G401.6 (cell line): ENCODE measurements at regions not wholly inside any gene's neighbourhood (a gene's known extent, or its start where the extent isn't known, plus 50 kb on each side); places are given as distances from the start of the nearest gene placed in this dataset.
"Not testable (repeated sequence)": the region's sequence is repeated elsewhere in the genome, so short reads cannot be mapped to it uniquely, and the experiment has no call there.

ENCODE experiments used
- FAIRE-seq: peaks from 2 replicates; lab custom pipeline; 2012; peaks lifted over from hg19 to GRCh38; lab: Jason Lieb, UNC

GRCh38 chr11:11220786-11221185 is 132.3 kb downstream of the CSNK2A3 start:
- FAIRE-seq: no peak

GRCh38 chr11:11218629-11218986 is 134.4 kb downstream of the CSNK2A3 start:
- FAIRE-seq: no peak

- no peak for FAIRE-seq
Measured at GRCh38 chr11:11217929-11218628, 135.0 kb downstream of the CSNK2A3 start.

DNA sequence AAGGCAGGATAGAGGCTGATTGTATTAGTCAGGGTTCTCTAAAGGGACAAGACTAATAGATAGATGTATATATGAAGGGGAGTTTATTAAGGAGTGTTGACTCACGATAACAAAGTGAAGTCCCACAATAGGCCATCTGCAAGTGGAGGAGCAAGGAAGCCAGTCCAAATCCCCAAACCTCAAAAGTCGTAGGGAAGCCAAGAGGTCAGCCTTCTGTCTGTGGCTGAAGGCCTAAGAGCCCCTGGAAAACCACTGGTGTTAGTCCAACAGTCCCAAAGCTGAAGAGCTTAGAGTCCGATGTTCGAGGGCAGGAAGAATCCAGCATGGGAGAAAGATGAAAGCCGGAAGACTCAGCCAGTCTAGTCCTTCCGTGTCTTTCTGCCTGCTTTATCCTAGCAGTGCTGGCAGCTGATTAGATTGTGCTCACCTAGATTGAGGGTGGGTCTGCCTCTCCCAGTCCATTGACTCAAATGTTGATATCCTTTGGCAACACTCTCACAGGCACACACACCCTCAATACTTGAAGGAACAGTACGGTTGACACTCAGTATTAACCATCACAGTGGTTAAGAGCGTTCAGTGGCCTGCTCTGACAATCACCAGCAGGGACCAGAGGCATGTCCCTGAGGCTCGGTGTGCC is 135.6 kb downstream of the CSNK2A3 start:
- no peak for FAIRE-seq

GRCh38 chr11:11215944-11216343 is 137.1 kb downstream of the CSNK2A3 start:
- FAIRE-seq: no peak

DNA sequence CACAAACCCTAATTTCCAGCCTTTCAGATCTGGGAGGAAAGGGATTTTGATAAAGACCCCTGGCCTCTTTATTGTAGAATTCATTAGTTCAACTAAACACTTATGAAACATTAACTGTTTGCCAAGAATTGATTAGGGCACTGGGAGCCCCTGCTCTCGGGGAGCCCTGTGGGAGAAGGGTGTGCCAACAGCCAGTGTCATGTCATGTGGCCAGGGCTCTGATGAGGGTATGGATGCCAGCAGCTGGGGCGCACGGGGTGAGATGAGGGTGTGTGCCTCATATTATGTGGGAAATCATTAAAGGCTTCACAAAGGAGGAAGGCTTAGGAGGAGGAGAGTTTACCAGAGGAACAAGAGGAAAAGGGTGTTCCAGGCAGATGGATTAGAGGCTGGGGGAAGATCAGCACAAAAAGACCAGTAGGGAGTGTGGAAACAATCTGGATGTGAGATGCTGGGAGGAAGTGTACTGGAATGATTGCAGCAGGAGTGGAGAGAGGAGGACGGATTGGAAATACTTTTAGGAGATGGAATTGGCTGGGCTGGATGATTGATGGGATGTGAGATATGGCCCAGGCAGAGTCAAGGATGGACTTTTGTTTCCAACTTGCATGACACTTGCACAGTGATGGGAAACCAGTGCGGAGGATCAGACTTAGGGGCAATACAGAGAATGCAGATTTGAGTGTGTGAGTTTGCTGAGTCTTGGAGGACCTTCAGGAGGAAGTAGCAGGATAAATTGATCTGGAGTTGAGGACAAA is 137.8 kb downstream of the CSNK2A3 start:
- no peak for FAIRE-seq

DNA sequence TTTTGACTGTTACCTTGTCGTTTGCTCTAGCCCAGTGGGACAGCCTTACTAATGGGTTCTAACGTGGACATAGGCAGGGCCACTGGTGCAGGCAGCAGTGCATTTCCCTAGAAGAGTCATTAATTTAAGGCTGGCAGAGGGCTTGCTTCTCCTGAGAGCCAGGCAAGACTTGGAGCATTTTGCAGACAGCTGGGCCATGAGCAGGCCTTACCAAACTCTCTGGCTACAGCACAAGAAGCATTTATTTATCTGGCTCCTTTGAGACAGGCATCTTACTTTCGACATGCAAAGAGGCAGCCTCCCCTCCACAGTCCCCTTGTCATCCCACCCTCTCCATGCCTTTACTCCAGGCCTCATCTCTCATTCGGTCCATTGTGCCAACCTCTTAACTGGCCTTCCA is 139.9 kb downstream of the CSNK2A3 start:
- no peak for FAIRE-seq

- no peak for FAIRE-seq
Measured at GRCh38 chr11:11211888-11212287, 141.2 kb downstream of the CSNK2A3 start.

GRCh38 chr11:11211186-11211585 is 141.9 kb downstream of the CSNK2A3 start:
- no peak for FAIRE-seq

- no peak for FAIRE-seq
Measured at GRCh38 chr11:11210446-11210845, 142.6 kb downstream of the CSNK2A3 start.

DNA sequence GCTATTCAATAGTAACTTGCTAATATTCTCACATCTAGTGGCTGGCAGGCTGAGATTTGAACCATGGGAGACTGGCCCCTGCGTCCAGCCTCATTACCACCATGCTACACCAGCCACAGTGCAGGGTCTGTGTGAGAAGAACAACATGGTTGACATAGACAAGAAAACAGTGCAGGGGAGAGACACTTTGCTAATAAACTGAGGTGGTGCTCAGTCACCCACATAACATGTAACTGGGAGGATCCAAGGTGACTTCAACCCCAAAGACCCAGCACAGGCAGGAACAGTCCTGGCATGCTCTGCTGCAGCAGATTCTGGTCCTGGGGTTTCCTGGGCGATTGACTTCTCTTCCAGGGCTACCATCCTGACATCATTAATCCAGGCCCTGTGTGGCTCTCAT is 143.1 kb downstream of the CSNK2A3 start:
- FAIRE-seq: no peak

- FAIRE-seq: no peak
Measured at GRCh38 chr11:11208994-11209393, 144.1 kb downstream of the CSNK2A3 start.

DNA sequence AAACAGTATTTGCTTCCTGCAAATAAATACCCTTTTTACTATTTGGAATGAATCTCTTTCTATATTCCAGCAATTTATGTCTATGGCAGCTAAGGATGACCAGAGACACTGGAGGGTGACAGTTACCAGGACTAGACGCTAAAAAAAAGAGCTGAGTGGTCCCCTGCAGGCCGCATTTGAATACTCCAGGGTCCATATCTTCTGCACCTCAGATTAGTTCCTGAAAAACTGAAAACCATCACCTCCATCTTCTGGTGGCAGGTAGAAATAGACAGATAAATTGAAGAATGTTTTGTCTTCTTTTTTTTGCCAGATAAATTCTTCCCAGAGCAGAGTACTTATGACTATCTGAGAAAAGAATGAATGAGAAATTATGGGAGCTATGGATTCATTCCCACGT is 145.6 kb downstream of the CSNK2A3 start:
- FAIRE-seq: no peak

DNA sequence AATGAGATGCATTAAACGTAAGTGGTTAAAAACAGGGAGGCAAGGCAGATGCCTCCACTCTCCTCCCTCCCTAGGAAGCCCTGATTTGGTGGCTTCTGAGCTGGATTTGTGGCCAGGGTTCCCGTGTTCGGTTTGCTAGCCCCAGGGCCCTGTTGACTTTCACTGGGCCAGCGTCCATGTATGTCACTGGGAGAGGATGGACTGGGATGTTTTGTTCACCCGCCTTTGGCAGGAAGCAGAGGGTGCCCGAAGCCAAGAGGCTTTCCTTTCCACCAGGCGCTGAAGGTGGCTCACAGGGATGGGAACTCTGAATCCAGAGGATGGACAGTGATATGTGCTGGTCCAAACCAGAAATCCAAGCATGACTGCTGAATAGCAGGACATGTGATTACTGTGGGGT is 146.6 kb downstream of the CSNK2A3 start:
- FAIRE-seq: no peak

GRCh38 chr11:11202885-11203284 is 150.2 kb downstream of the CSNK2A3 start:
- no peak for FAIRE-seq

DNA sequence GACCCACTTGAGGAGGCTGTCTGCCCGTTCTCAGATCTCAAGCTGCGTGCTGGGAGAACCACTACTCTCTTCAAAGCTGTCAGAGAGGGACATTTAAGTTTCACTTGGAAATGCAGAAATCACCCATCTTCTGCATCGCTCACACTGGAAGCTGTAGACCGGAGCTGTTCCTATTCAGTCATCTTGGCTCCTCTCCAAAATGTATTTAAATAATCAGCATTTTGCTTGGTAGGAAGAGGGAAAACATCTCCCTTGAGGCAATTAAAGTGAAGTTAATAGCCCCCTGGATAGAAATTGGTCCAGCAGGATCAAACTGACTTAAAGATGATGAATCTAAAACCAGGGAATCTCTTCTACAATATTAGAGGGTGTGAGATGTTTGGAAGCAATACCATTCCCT is 151.7 kb downstream of the CSNK2A3 start:
- not testable (repeated sequence) for FAIRE-seq

DNA sequence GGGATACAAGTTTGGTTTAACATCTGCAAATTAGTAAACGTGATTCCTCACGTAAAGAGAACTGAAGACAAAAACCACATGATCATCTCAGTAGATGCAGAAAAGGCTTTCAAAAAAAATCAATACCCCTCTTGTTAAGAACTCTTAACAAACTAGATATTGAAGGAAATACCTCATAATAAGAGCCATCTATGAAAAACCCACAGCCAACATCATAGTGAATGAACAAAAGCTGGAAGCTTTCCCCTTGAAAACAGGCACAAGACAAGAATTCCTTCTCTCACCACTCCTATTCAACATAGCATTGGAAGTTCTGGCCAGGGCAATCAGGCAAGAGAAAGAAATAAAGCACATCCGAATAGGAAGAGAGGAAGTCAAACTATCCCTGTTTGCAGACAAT is 160.5 kb downstream of the CSNK2A3 start:
- FAIRE-seq: no peak

DNA sequence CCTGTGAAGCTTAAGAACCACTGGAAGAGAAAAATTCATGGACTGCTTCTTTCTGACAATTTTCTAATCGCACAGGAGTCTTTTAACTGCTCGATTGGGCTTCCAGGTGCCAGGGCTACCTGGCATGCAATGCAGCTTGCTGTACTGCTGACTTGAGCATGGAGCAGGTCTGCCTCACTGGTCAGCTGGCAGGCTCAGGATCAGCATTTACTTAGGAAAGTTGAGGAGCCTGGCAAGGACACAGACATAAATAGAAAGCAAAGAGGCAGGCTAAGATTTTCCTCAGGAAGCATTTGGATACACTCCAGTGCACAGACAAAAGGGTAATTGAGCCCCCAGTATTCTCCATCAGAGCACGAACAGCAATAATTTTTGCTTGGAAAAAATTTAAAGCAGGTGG is 163.5 kb downstream of the CSNK2A3 start:
- no peak for FAIRE-seq

GRCh38 chr11:11186249-11186648 is 166.8 kb downstream of the CSNK2A3 start:
- no peak for FAIRE-seq

GRCh38 chr11:11182261-11182660 is 170.8 kb downstream of the CSNK2A3 start:
- FAIRE-seq: no peak

DNA sequence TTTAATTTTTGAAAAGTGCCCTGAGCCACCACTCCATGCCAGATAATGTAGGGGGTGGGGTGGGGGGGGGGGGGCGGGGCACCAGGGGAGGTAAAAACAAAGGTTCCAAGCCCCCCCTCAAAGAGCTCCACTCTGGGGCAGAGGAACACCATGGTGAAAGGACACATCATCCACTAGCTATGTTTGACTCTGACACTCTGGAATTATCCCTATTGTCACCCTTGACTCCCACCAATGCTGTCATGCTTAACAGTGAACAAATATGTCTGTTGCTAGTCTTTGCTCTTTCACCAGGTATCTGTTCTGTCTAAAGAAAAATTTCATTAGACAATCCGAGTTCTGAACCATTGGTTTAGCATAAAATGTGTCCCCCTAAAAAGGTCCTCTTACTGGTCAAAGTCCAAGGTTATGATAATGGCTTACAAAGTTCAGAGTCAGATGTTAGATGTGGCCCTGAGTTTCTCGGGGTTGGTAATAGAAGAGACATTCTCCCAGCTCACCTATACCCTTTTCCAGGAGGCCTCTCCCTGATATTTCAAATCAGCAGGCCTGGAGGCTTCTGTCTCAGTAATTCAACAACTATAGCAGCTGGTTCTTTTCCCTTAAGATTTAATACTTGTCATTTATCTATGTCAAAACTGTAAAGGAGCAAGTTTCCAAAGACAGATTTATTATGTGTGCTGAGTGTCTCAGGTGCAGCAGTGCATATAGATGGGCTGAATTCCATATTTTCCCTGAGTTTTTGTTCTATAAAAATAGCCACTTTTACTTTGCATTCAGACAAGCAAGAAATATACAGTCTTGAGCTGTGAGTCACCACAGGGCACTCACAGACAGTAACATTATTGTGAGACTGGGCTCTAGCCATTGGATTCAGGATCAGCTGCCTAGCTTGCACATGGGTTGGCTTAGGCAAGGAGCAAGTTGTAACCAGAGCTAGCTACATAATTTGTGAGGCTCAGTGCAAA is 174.1 kb downstream of the CSNK2A3 start:
- no peak for FAIRE-seq

DNA sequence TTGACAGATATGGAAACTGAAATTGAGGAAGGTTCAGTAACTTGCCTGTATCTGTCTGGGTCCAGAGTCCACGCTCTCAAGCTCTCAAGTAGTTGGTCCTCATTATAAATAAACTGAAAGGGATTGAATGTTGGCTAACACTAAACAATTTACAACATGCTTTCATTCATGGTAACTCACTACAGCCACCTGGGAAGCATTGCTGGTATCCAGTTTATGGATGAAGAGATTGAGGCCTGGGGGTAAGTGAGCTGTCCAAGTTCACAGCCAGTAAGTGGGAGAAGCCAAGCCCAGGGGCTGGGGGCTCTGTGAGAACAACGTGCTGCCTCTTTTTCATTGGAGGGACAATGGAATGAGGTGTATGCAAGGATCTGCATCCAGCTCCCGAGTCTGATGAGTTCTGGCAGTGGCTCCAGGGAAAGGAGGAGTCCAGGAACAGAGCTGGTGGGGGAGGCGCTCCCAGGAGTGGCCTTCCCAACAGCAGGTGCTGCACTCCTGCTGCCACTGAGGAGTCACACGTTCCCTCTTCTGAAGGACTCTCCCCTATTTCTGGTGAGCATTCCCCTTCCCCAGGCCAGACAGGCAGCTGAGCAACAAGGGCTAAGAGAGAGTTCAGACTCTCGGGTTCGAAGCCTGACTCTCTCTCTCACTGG is 175.8 kb downstream of the CSNK2A3 start:
- FAIRE-seq: no peak
